DOHH2 (cell line): ENCODE measurements at regions not wholly inside any gene's neighbourhood (a gene's known extent, or its start where the extent isn't known, plus 50 kb on each side); places are given as distances from the start of the nearest gene placed in this dataset.

ENCODE experiments used
- H3F3A ChIP-seq: fragments of 200-600 bp; sonication (generic), shearing (Covaris generic); 2 replicates; pipeline ENCODE4 v1.6.0; 2016; ENCODE audit warnings: antibody characterized with exemption, mild to moderate bottlenecking; ENCODE audit not compliant: control insufficient read depth, insufficient read depth
- H3K27ac ChIP-seq: fragments of 200-600 bp; sonication (generic); 2 replicates; pipeline ENCODE4 v1.5.1; 2014; ENCODE audit warnings: low read depth, mild to moderate bottlenecking, low read length, moderate library complexity
- H3K27me3 ChIP-seq: fragments of 200-600 bp; sonication (generic); 2 replicates; pipeline ENCODE4 v1.6.1; 2014; ENCODE audit warnings: mild to moderate bottlenecking, low read length, mixed read lengths; ENCODE audit not compliant: control insufficient read depth
- H3K36me3 ChIP-seq: fragments of 200-600 bp; sonication (generic); 2 replicates; pipeline ENCODE4 v1.6.1; 2014; ENCODE audit warnings: mild to moderate bottlenecking, low read length, moderate library complexity, mixed read lengths; ENCODE audit not compliant: control insufficient read depth
- H3K4me1 ChIP-seq: fragments of 200-600 bp; sonication (generic); 2 replicates; pipeline ENCODE4 v1.6.1; 2014; ENCODE audit warnings: mild to moderate bottlenecking, low read length, mixed read lengths; ENCODE audit not compliant: control insufficient read depth
- H3K4me2 ChIP-seq: fragments of 200-600 bp; sonication (generic); 2 replicates; pipeline ENCODE4 v1.6.0; 2014; ENCODE audit warnings: mild to moderate bottlenecking, low read length, moderate library complexity
- H3K4me3 ChIP-seq: fragments of 200-600 bp; sonication (generic); 2 replicates; pipeline ENCODE4 v1.5.1; 2014; ENCODE audit warnings: mild to moderate bottlenecking, low read length, mixed read lengths
- H3K79me2 ChIP-seq: fragments of 200-600 bp; sonication (generic); 2 replicates; pipeline ENCODE4 v1.6.1; 2014; ENCODE audit warnings: mild to moderate bottlenecking, low read length, mixed read lengths; ENCODE audit not compliant: control insufficient read depth
- H3K9me2 ChIP-seq: fragments of 200-600 bp; sonication (generic); replicated peaks from 2 replicates; pipeline ENCODE4 v1.6.1; 2014; ENCODE audit warnings: mild to moderate bottlenecking, low read length, mixed read lengths; ENCODE audit not compliant: control insufficient read depth
- H3K9me3 ChIP-seq: fragments of 200-600 bp; sonication (generic); 2 replicates; pipeline ENCODE4 v1.6.1; 2014; ENCODE audit warnings: antibody characterized with exemption, low read length, mixed read lengths; ENCODE audit not compliant: control insufficient read depth, insufficient read depth
- H4K20me1 ChIP-seq: fragments of 200-600 bp; sonication (generic); 2 replicates; pipeline ENCODE4 v1.6.0; 2014; ENCODE audit warnings: low read depth, mild to moderate bottlenecking, antibody characterized with exemption, low read length, moderate library complexity; ENCODE audit not compliant: control insufficient read depth, insufficient read depth
- CTCF ChIP-seq: fragments of 200-600 bp; sonication (generic); IDR thresholded peaks from one replicate; pipeline ENCODE4 v1.5.1; 2014; ENCODE audit warnings: antibody characterized with exemption, mild to moderate bottlenecking, low read depth, low read length; ENCODE audit not compliant: poor library complexity, severe bottlenecking
- EZH2phosphoT487 ChIP-seq: fragments of 200-600 bp; sonication (generic); IDR thresholded peaks from 2 replicates; pipeline ENCODE4 v1.6.1; 2017; ENCODE audit warnings: borderline replicate concordance, mild to moderate bottlenecking, antibody characterized with exemption, low read length, moderate library complexity, mixed read lengths

GRCh38 chr4:83819582-83819981, 283.7 kb downstream of the GPAT3 start:
- no peaks in the 10 kb centered on the region for H3K36me3 ChIP-seq
- H3K4me3 ChIP-seq: no peak overlapping the region
- H3K27ac ChIP-seq: no peak overlapping the region
- H4K20me1 ChIP-seq: no peaks in the 10 kb centered on the region
- H3K79me2 ChIP-seq: no peaks in the 10 kb centered on the region
- H3K9me2 ChIP-seq: no peaks in the 10 kb centered on the region
- TF ChIP-seq CTCF (no peak), EZH2phosphoT487 (no peak)
- no peaks in the 10 kb centered on the region for H3K9me3 ChIP-seq
- no peaks in the 10 kb centered on the region for H3K27me3 ChIP-seq
- H3K4me1 ChIP-seq: no peaks in the 10 kb centered on the region
- H3K4me2 ChIP-seq: no peak overlapping the region
- H3F3A ChIP-seq: no peaks in the 10 kb centered on the region

- H3K27ac ChIP-seq: no peak overlapping the region
These were observed 274.5 kb downstream of the GPAT3 start for GRCh38 chr4:83810428-83810827.

GRCh38 chr4:83809581-83809980, 273.7 kb downstream of the GPAT3 start:
- no peaks in the 10 kb centered on the region for H3K9me2 ChIP-seq
- no peak overlapping the region for H3K4me2 ChIP-seq
- H3F3A ChIP-seq: no peaks in the 10 kb centered on the region
- TF ChIP-seq EZH2phosphoT487 (no peak), CTCF (no peak)
- no peaks in the 10 kb centered on the region for H3K36me3 ChIP-seq
- no peak overlapping the region for H3K4me3 ChIP-seq
- no peaks in the 10 kb centered on the region for H3K27me3 ChIP-seq
- no peak overlapping the region for H3K27ac ChIP-seq
- H4K20me1 ChIP-seq: no peaks in the 10 kb centered on the region
- no peaks in the 10 kb centered on the region for H3K9me3 ChIP-seq
- H3K79me2 ChIP-seq: no peaks in the 10 kb centered on the region
- H3K4me1 ChIP-seq: no peaks in the 10 kb centered on the region

More at GRCh38 chr4:83810428-83810827, 274.5 kb downstream of the GPAT3 start:
- H3K79me2 ChIP-seq: no peaks in the 10 kb centered on the region
- H3K4me1 ChIP-seq: no peaks in the 10 kb centered on the region
- no peaks in the 10 kb centered on the region for H3K9me3 ChIP-seq
- no peaks in the 10 kb centered on the region for H3F3A ChIP-seq
- no peaks in the 10 kb centered on the region for H3K27me3 ChIP-seq
- H3K4me3 ChIP-seq: no peak overlapping the region
- H3K4me2 ChIP-seq: no peak overlapping the region
- TF ChIP-seq EZH2phosphoT487: no peak
- no peak for TF ChIP-seq CTCF
- H3K36me3 ChIP-seq: no peaks in the 10 kb centered on the region
- no peaks in the 10 kb centered on the region for H4K20me1 ChIP-seq
- H3K9me2 ChIP-seq: no peaks in the 10 kb centered on the region

- Histone ChIP-seq H4K20me1 (no peaks in the 10 kb centered on the region), H3K36me3 (no peaks in the 10 kb centered on the region), H3F3A (no peaks in the 10 kb centered on the region), H3K79me2 (no peaks in the 10 kb centered on the region), H3K27ac (no peak overlapping the region), H3K27me3 (no peaks in the 10 kb centered on the region), H3K9me2 (no peaks in the 10 kb centered on the region), H3K4me1 (no peaks in the 10 kb centered on the region), H3K9me3 (no peaks in the 10 kb centered on the region), H3K4me3 (no peak overlapping the region), H3K4me2 (no peak overlapping the region)
- TF ChIP-seq CTCF: no peak
- no peak for TF ChIP-seq EZH2phosphoT487
These were observed 257.6 kb downstream of the GPAT3 start for GRCh38 chr4:83793481-83793880.
